HUES64 (cell line): ENCODE measurements at regions not wholly inside any gene's neighbourhood (a gene's known extent, or its start where the extent isn't known, plus 50 kb on each side); places are given as distances from the start of the nearest gene placed in this dataset.

Experiments
- H3K27ac ChIP-seq: 2 replicates; pipeline ENCODE4 v1.7.0; 2013; ENCODE audit warnings: low read depth, low read length, inconsistent platforms
- H3K27me3 ChIP-seq: 2 replicates; pipeline ENCODE4 v1.6.1; 2013; ENCODE audit warnings: mild to moderate bottlenecking, low read length; ENCODE audit not compliant: insufficient read depth
- H3K36me3 ChIP-seq: 2 replicates; pipeline ENCODE4 v1.6.1; 2013; ENCODE audit warnings: mild to moderate bottlenecking, low read length; ENCODE audit not compliant: insufficient read depth
- H3K4me1 ChIP-seq: 2 replicates; pipeline ENCODE4 v1.6.1; 2013; ENCODE audit warnings: mild to moderate bottlenecking, low read length, moderate library complexity; ENCODE audit not compliant: insufficient read depth
- H3K4me3 ChIP-seq: 2 replicates; pipeline ENCODE4 v1.5.1; 2013; ENCODE audit warnings: mild to moderate bottlenecking, low read length, moderate library complexity
- H3K9ac ChIP-seq: 2 replicates; pipeline ENCODE4 v1.6.1; 2013; ENCODE audit warnings: mild to moderate bottlenecking, low read depth, low read length
- H3K9me3 ChIP-seq: 2 replicates; pipeline ENCODE4 v1.6.1; 2013; ENCODE audit warnings: low read depth, low read length; ENCODE audit not compliant: insufficient read depth
- WGBS: fragments of 150-250, 120-280 bp; methylation state at CpG from one replicate; pipeline ENCODE4 v1.1.7; 2013; ENCODE audit warnings: missing lambda C conversion rate; 5-methylcytosine and 5-hydroxymethylcytosine counted together

- Histone ChIP-seq H3K36me3 (no peaks in the 10 kb centered on the region), H3K9me3 (no peaks in the 10 kb centered on the region), H3K4me3 (no peak overlapping the region), H3K27ac (no peak overlapping the region), H3K9ac (no peak overlapping the region), H3K27me3 (no peaks in the 10 kb centered on the region), H3K4me1 (peaks cover 19% of the 10 kb centered on the region; the same call in 1 of the 2 replicates)
- WGBS = 88% methylated on average over 7 of the region's 7 CpGs
Measured at GRCh38 chr10:4354382-4354812, 471.6 kb upstream of the AKR1E2 start.

GRCh38 chr10:4353964-4354363 is 472.0 kb upstream of the AKR1E2 start:
- H3K4me1 ChIP-seq = peaks cover 16% of the 10 kb centered on the region; the same call in 1 of the 2 replicates
- H3K4me3 ChIP-seq = no peak overlapping the region
- H3K36me3 ChIP-seq = no peaks in the 10 kb centered on the region
- H3K9ac ChIP-seq = no peak overlapping the region
- no peak overlapping the region for H3K27ac ChIP-seq
- 85% methylated on average over 1 of the region's 1 CpG for WGBS
- no peaks in the 10 kb centered on the region for H3K9me3 ChIP-seq
- H3K27me3 ChIP-seq = no peaks in the 10 kb centered on the region

GRCh38 chr10:4353059-4353655 is 472.9 kb upstream of the AKR1E2 start:
- H3K9ac ChIP-seq = no peak overlapping the region
- WGBS = 80% methylated on average over 8 of the region's 11 CpGs

GRCh38 chr10:4352414-4352961 is 473.5 kb upstream of the AKR1E2 start:
- Histone ChIP-seq H3K27me3 (no peaks in the 10 kb centered on the region), H3K4me3 (no peak overlapping the region), H3K9me3 (no peaks in the 10 kb centered on the region), H3K4me1 (peaks cover 10% of the 10 kb centered on the region; the same call in 1 of the 2 replicates), H3K27ac (no peak overlapping the region), H3K36me3 (no peaks in the 10 kb centered on the region), H3K9ac (no peak overlapping the region)
- 77% methylated on average over 7 of the region's 7 CpGs for WGBS

More at GRCh38 chr10:4353059-4353655, 472.9 kb upstream of the AKR1E2 start:
- Histone ChIP-seq H3K27me3 (no peaks in the 10 kb centered on the region), H3K9me3 (no peaks in the 10 kb centered on the region), H3K4me3 (no peak overlapping the region), H3K36me3 (no peaks in the 10 kb centered on the region), H3K27ac (no peak overlapping the region), H3K4me1 (peaks cover 10% of the 10 kb centered on the region; the same call in 1 of the 2 replicates)

- Histone ChIP-seq H3K27ac (no peak overlapping the region), H3K36me3 (no peaks in the 10 kb centered on the region), H3K4me1 (peaks cover 10% of the 10 kb centered on the region; the same call in 1 of the 2 replicates), H3K9me3 (no peaks in the 10 kb centered on the region), H3K4me3 (no peak overlapping the region), H3K27me3 (no peaks in the 10 kb centered on the region), H3K9ac (no peak overlapping the region; the same call in 1 of the 2 replicates)
- WGBS = 96% methylated on average over 2 of the region's 3 CpGs
Measured at GRCh38 chr10:4351723-4352413, 474.1 kb upstream of the AKR1E2 start.

- no peaks in the 10 kb centered on the region for H3K36me3 ChIP-seq
- no peaks in the 10 kb centered on the region for H3K27me3 ChIP-seq
- 99% methylated on average over 5 of the region's 6 CpGs for WGBS
- H3K9ac ChIP-seq = no peak overlapping the region
- 0 out of 2 replicates have a peak, but pooled peaks cover 8% of the 10 kb centered on the region for H3K4me1 ChIP-seq
- no peak overlapping the region for H3K4me3 ChIP-seq
- no peaks in the 10 kb centered on the region for H3K9me3 ChIP-seq
- no peak overlapping the region for H3K27ac ChIP-seq
Measured at GRCh38 chr10:4347397-4347796, 478.6 kb upstream of the AKR1E2 start.

- no peak overlapping the region for H3K27ac ChIP-seq
- 88% methylated on average over 2 of the region's 2 CpGs for WGBS
Measured at GRCh38 chr10:4345877-4346646, 479.9 kb upstream of the AKR1E2 start.

GRCh38 chr10:4344492-4344994 is 481.5 kb upstream of the AKR1E2 start:
- H3K9ac ChIP-seq = no peak overlapping the region
- H3K36me3 ChIP-seq = no peaks in the 10 kb centered on the region
- H3K27ac ChIP-seq = no peak overlapping the region
- H3K4me1 ChIP-seq = 0 out of 2 replicates have a peak, but pooled peaks cover 8% of the 10 kb centered on the region
- H3K27me3 ChIP-seq = no peaks in the 10 kb centered on the region
- no peaks in the 10 kb centered on the region for H3K9me3 ChIP-seq
- no peak overlapping the region for H3K4me3 ChIP-seq
- 70% methylated on average over 10 of the region's 10 CpGs for WGBS

More at GRCh38 chr10:4345877-4346646, 479.9 kb upstream of the AKR1E2 start:
- no peaks in the 10 kb centered on the region for H3K9me3 ChIP-seq
- H3K4me3 ChIP-seq = no peak overlapping the region
- H3K27me3 ChIP-seq = no peaks in the 10 kb centered on the region
- H3K9ac ChIP-seq = no peak overlapping the region
- H3K4me1 ChIP-seq = 0 out of 2 replicates have a peak, but pooled peaks cover 8% of the 10 kb centered on the region
- H3K36me3 ChIP-seq = no peaks in the 10 kb centered on the region

- H3K27ac ChIP-seq = no peak overlapping the region
- WGBS = 92% methylated on average over 4 of the region's 4 CpGs
Measured at GRCh38 chr10:4343873-4344272, 482.1 kb upstream of the AKR1E2 start.

GRCh38 chr10:4343091-4343490 is 482.9 kb upstream of the AKR1E2 start:
- no peaks in the 10 kb centered on the region for H3K9me3 ChIP-seq

More at GRCh38 chr10:4343873-4344272, 482.1 kb upstream of the AKR1E2 start:
- Histone ChIP-seq H3K9me3 (no peaks in the 10 kb centered on the region), H3K4me3 (no peak overlapping the region), H3K36me3 (no peaks in the 10 kb centered on the region), H3K9ac (no peak overlapping the region), H3K4me1 (0 out of 2 replicates have a peak, but pooled peaks cover 8% of the 10 kb centered on the region), H3K27me3 (no peaks in the 10 kb centered on the region)

More at GRCh38 chr10:4343091-4343490, 482.9 kb upstream of the AKR1E2 start:
- H3K4me3 ChIP-seq = no peak overlapping the region
- H3K9ac ChIP-seq = no peak overlapping the region
- WGBS = 95% methylated on average over 6 of the region's 6 CpGs
- no peak overlapping the region for H3K27ac ChIP-seq
- H3K27me3 ChIP-seq = no peaks in the 10 kb centered on the region
- 0 out of 2 replicates have a peak, but pooled peaks cover 8% of the 10 kb centered on the region for H3K4me1 ChIP-seq
- no peaks in the 10 kb centered on the region for H3K36me3 ChIP-seq
